Neutrophil (primary cell): ENCODE measurements at regions not wholly inside any gene's neighbourhood (a gene's known extent, or its start where the extent isn't known, plus 50 kb on each side); places are given as distances from the start of the nearest gene placed in this dataset.

Source experiments
- H3K27ac ChIP-seq: fragments of 200-600 bp; sonication (generic); 2 replicates; pipeline ENCODE4 v1.5.1; 2016; ENCODE audit warnings: mild to moderate bottlenecking, moderate library complexity
- H3K27me3 ChIP-seq: fragments of 200-600 bp; sonication (generic); 2 replicates; pipeline ENCODE4 v1.6.0; 2016; ENCODE audit warnings: mild to moderate bottlenecking
- H3K36me3 ChIP-seq: fragments of 200-600 bp; sonication (generic); 2 replicates; pipeline ENCODE4 v1.5.1; 2017
- H3K4me1 ChIP-seq, 2 experiments: fragments of 200-600 bp in 1 of 2; sonication (generic) in 1 of 2; 1 replicate in 1 of 2; 2 replicates in 1 of 2; pipeline versions ENCODE4 v1.5.1 to v1.6.1; 2013 to 2016; ENCODE audit warnings: low read depth in 1 of 2, low read length in 1 of 2, mild to moderate bottlenecking in 1 of 2, moderate library complexity in 1 of 2; ENCODE audit not compliant: control insufficient read depth in 1 of 2, insufficient read depth in 1 of 2
- H3K4me3 ChIP-seq, 2 experiments: fragments of 200-600 bp in 1 of 2; sonication (generic) in 1 of 2; 1 replicate in 1 of 2; 2 replicates in 1 of 2; pipeline ENCODE4 v1.5.1; 2013 to 2016; ENCODE audit warnings: low read depth in 1 of 2, low read length in 1 of 2, mild to moderate bottlenecking in 1 of 2, moderate library complexity in 1 of 2
- H3K9me3 ChIP-seq: fragments of 200-600 bp; sonication (generic); 2 replicates; pipeline ENCODE4 v1.5.1; 2016
- TF ChIP-seq, protein P1 (sequence below): fragments of 200-600 bp; sonication (generic); IDR thresholded peaks from 2 replicates; pipeline ENCODE4 v1.5.1; 2016; ENCODE audit warnings: antibody characterized with exemption

DNA sequence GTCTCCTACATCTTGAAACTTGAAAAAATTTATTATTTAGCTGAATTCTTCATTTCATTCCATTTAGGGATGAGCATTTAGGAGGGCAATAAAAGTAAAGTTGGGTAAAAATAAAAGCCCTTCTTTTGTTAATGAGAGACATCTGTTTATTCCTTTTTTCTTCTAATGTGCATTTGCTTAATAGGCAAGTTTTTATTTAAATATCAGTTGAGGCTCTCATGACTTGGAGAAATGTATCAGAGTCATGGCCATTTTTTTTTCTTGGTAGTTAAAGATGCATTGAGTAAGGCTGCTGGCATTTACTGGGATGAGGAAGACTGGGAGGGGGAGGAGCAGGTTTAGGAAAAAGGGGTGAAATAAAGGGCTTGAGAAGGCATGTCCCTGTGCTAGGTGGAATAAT is 609.9 kb upstream of the TMEM132C start:
- TF ChIP-seq, protein P1, sequence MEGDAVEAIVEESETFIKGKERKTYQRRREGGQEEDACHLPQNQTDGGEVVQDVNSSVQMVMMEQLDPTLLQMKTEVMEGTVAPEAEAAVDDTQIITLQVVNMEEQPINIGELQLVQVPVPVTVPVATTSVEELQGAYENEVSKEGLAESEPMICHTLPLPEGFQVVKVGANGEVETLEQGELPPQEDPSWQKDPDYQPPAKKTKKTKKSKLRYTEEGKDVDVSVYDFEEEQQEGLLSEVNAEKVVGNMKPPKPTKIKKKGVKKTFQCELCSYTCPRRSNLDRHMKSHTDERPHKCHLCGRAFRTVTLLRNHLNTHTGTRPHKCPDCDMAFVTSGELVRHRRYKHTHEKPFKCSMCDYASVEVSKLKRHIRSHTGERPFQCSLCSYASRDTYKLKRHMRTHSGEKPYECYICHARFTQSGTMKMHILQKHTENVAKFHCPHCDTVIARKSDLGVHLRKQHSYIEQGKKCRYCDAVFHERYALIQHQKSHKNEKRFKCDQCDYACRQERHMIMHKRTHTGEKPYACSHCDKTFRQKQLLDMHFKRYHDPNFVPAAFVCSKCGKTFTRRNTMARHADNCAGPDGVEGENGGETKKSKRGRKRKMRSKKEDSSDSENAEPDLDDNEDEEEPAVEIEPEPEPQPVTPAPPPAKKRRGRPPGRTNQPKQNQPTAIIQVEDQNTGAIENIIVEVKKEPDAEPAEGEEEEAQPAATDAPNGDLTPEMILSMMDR: no peak
- Histone ChIP-seq H3K4me3 (no peak overlapping the region), H3K27ac (no peak overlapping the region), H3K9me3 (no peaks in the 10 kb centered on the region), H3K4me1 (no peaks in the 10 kb centered on the region), H3K36me3 (no peaks in the 10 kb centered on the region), H3K27me3 (no peaks in the 10 kb centered on the region)

DNA sequence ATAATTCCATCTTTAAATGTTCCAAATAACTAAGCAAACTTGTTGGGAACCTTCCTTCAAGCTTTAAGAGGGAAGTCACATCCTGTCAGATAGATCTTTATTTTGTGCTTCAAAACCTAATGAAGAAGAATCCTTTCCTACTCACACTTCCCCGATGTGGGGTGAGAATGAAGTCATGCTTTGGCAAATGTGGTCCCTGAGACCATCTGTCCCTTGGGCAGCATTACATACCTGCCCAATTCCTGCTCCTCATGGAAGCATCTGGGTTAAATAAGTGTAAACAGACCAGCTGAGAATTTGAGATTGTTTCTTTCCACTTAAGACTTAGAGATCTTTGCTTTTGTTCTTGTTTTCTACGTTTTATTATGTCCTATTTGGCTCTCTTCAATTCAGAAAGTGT is 606.0 kb upstream of the TMEM132C start:
- Histone ChIP-seq H3K36me3 (no peaks in the 10 kb centered on the region), H3K27ac (no peak overlapping the region), H3K4me3 (no peak overlapping the region), H3K9me3 (no peaks in the 10 kb centered on the region), H3K27me3 (no peaks in the 10 kb centered on the region), H3K4me1 (no peaks in the 10 kb centered on the region)
- TF ChIP-seq, protein P1: no peak

DNA sequence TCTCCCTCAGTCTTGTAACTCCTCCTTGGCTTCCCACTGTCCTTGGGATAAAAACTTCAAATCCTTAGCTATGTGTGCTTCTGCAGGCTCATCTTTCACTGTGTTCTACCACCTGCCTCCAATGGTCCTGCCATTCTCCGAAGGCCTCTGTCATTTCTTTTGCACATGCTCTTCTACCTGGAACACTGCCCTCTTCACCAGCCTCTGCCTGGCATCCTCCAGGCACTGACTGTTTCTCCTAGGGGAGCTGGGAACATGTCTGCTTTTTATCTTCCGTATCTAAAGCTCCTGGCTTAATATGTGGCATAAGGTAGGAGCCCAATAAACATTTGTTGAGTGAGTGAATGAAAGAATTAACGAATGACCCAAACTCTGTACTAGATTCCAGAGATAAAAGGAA is 603.3 kb upstream of the TMEM132C start:
- no peaks in the 10 kb centered on the region for H3K4me1 ChIP-seq
- no peak overlapping the region for H3K27ac ChIP-seq
- no peaks in the 10 kb centered on the region for H3K36me3 ChIP-seq
- TF ChIP-seq, protein P1: no peak
- H3K4me3 ChIP-seq: no peak overlapping the region
- no peaks in the 10 kb centered on the region for H3K9me3 ChIP-seq
- no peaks in the 10 kb centered on the region for H3K27me3 ChIP-seq

DNA sequence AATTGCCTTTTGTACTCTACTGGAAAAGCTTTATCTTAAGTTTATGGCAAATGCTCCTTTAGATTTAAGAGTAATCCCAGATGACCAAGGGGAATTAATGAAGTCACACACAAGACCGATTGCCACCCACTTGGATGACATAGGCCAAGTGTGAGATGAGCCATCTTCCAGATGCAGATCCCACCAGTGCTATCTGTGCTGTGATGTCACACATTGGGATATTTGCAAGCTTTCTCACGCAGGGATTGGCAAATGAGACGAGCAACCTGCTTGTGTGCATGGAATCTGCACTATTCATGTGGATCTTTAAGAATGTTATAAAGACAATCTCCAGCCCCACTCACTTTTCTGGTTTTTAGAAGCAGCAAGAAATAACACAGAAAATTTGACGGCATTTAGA is 602.1 kb upstream of the TMEM132C start:
- Histone ChIP-seq H3K27me3 (no peaks in the 10 kb centered on the region), H3K27ac (no peak overlapping the region), H3K36me3 (no peaks in the 10 kb centered on the region), H3K4me3 (no peak overlapping the region), H3K4me1 (no peaks in the 10 kb centered on the region), H3K9me3 (no peaks in the 10 kb centered on the region)
- TF ChIP-seq, protein P1: no peak

DNA sequence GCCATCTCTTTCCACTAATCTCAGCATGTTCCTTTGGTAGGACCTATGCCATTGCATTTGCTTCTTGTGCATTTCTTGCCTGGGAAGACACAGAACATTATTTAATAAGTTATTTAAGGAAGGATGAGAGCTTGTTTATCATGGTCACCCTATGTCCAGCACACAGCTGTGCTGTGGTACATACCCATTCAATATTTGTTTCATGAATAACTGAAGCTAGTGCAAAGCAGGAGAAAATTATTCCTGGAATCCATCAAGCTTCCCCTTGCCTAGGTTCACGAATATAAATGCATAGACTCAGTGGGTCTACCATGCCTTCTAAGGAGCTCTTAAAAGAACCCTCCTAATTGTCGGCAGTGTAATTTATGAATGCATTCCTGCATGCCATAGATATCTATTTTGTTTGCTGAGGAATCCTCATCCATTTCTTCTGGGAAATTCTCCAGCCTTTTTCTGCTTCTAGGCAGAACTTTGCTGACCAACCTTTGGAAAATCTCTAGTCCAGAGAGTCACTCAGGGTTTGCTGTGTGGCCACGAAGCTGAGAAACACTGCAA is 599.8 kb upstream of the TMEM132C start:
- TF ChIP-seq, protein P1: no peak

DNA sequence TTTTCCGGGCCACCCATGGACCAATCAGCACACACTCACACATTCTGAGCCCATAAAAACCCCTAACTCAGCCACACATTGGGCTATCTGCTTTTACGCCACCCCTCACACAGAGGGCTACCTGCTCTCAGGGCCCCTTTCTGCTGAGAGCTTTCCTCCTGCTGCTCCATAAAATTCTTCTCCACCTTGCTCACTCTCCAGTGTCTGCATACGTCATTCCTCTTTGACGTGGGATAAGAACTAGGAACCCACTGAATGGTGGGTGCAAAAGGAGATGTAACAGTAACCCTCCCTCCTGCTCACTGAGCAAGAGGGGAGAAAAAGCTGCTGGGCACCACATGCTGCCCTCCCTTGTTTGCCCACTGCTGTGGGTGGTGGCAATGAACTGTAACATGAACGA is 596.7 kb upstream of the TMEM132C start:
- H3K4me1 ChIP-seq: no peaks in the 10 kb centered on the region
- H3K36me3 ChIP-seq: no peaks in the 10 kb centered on the region
- H3K27ac ChIP-seq: no peak overlapping the region

More for the DNA sequence above, 599.8 kb upstream of the TMEM132C start:
- no peak overlapping the region for H3K4me3 ChIP-seq
- no peaks in the 10 kb centered on the region for H3K4me1 ChIP-seq
- H3K27ac ChIP-seq: no peak overlapping the region
- no peaks in the 10 kb centered on the region for H3K36me3 ChIP-seq
- H3K27me3 ChIP-seq: no peaks in the 10 kb centered on the region
- no peaks in the 10 kb centered on the region for H3K9me3 ChIP-seq

More for the DNA sequence above, 596.7 kb upstream of the TMEM132C start:
- H3K9me3 ChIP-seq: no peaks in the 10 kb centered on the region
- TF ChIP-seq, protein P1: no peak
- H3K27me3 ChIP-seq: no peaks in the 10 kb centered on the region
- no peak overlapping the region for H3K4me3 ChIP-seq
